CD4-positive, alpha-beta T cell treated with Interferon alpha-2 for 1 hour (primary cell): ENCODE measurements at regions not wholly inside any gene's neighbourhood (a gene's known extent, or its start where the extent isn't known, plus 50 kb on each side); places are given as distances from the start of the nearest gene placed in this dataset.

Experiments used
- DNase-seq, 2 donors: peaks; one replicate each; pipeline ENCODE4 v3.0.0-alpha.2; 2020 to 2022

GRCh38 chr4:19380600-19380999 is 871.1 kb upstream of the SLIT2 start:
- DNase-seq: no peak

- DNase-seq: no peak
Measured at GRCh38 chr4:19379191-19379708, 872.5 kb upstream of the SLIT2 start.

- no peak for DNase-seq
Measured at GRCh38 chr4:19375931-19376330, 875.8 kb upstream of the SLIT2 start.

GRCh38 chr4:19375136-19375804 is 876.4 kb upstream of the SLIT2 start:
- no peak for DNase-seq

- no peak for DNase-seq
Measured at GRCh38 chr4:19372390-19372789, 879.3 kb upstream of the SLIT2 start.

GRCh38 chr4:19368800-19369199 is 882.9 kb upstream of the SLIT2 start:
- DNase-seq: no peak

GRCh38 chr4:19366916-19367315 is 884.8 kb upstream of the SLIT2 start:
- DNase-seq: no peak

GRCh38 chr4:19358015-19358414 is 893.7 kb upstream of the SLIT2 start:
- no peak for DNase-seq

GRCh38 chr4:19349416-19349815 is 902.3 kb upstream of the SLIT2 start:
- no peak for DNase-seq

- no peak for DNase-seq
Measured at GRCh38 chr4:19348746-19349145, 903.0 kb upstream of the SLIT2 start.

GRCh38 chr4:19346636-19347035 is 905.1 kb upstream of the SLIT2 start:
- DNase-seq: no peak

GRCh38 chr4:19329631-19330030 is 922.1 kb upstream of the SLIT2 start:
- no peak for DNase-seq

GRCh38 chr4:19329077-19329476 is 922.6 kb upstream of the SLIT2 start:
- no peak for DNase-seq

- DNase-seq: no peak
Measured at GRCh38 chr4:19327364-19327763, 924.3 kb upstream of the SLIT2 start.

GRCh38 chr4:19324184-19324583 is 927.5 kb upstream of the SLIT2 start:
- no peak for DNase-seq

GRCh38 chr4:19319607-19320006 is 932.1 kb upstream of the SLIT2 start:
- no peak for DNase-seq

- DNase-seq: no peak
Measured at GRCh38 chr4:19317377-19317776, 934.3 kb upstream of the SLIT2 start.

GRCh38 chr4:19314116-19314515 is 937.6 kb upstream of the SLIT2 start:
- no peak for DNase-seq

GRCh38 chr4:19309378-19309777 is 942.3 kb upstream of the SLIT2 start:
- DNase-seq: no peak

GRCh38 chr4:19304028-19304427 is 947.7 kb upstream of the SLIT2 start:
- DNase-seq: no peak

- no peak for DNase-seq
Measured at GRCh38 chr4:19301527-19301926, 950.2 kb upstream of the SLIT2 start.

- DNase-seq: no peak
Measured at GRCh38 chr4:19300213-19300612, 951.5 kb upstream of the SLIT2 start.

- DNase-seq: no peak
Measured at GRCh38 chr4:19298998-19299397, 952.7 kb upstream of the SLIT2 start.

- DNase-seq: no peak
Measured at GRCh38 chr4:19293781-19294180, 957.9 kb upstream of the SLIT2 start.

GRCh38 chr4:19293080-19293479 is 958.6 kb upstream of the SLIT2 start:
- no peak for DNase-seq
